Left lung (tissue), 4 donors: ENCODE measurements at regions not wholly inside any gene's neighbourhood (a gene's known extent, or its start where the extent isn't known, plus 50 kb on each side); places are given as distances from the start of the nearest gene placed in this dataset.
A peak's percentile ranks its signal among the peaks of the same experiment; 100 is the strongest.

Source experiments
- ATAC-seq: fragments of 200-7000 bp; cut with Tn5 transposase; one replicate; pipeline ENCODE4 v1.9.1; 2020; ENCODE audit warnings: moderate library complexity
- DNase-seq, 4 donors: peaks; one replicate each; pipeline ENCODE4 v3.0.0-alpha.2; 2013 to 2020
- H3K27ac ChIP-seq, 2 donors: fragments of 200-600 bp; sonication (generic) in 1 of 2; one replicate each; pipeline versions ENCODE4 v1.5.0 to v1.8.0; 2020 to 2021
- H3K27me3 ChIP-seq, 2 donors: fragments of 200-600 bp; sonication (generic) in 1 of 2; one replicate each; pipeline versions ENCODE4 v1.5.0 to v1.8.0; 2020 to 2021
- H3K36me3 ChIP-seq, 2 donors: fragments of 200-600 bp; sonication (generic) in 1 of 2; one replicate each; pipeline versions ENCODE4 v1.5.0 to v1.8.0; 2020 to 2021
- H3K4me1 ChIP-seq, 2 donors: fragments of 200-600 bp; one replicate each; pipeline ENCODE4 v1.8.0; 2021
- H3K4me3 ChIP-seq, 2 donors: fragments of 200-600 bp; sonication (generic) in 1 of 2; one replicate each; pipeline versions ENCODE4 v1.5.0 to v1.8.0; 2020 to 2021; ENCODE audit warnings: mild to moderate bottlenecking in 1 of 2
- H3K9me3 ChIP-seq, 2 donors: fragments of 200-600 bp; sonication (generic) in 1 of 2; one replicate each; pipeline versions ENCODE4 v1.5.0 to v1.8.0; 2020 to 2021
- CTCF ChIP-seq, 2 donors: fragments of 200-600 bp; sonication (generic) in 1 of 2; IDR thresholded peaks; one replicate each; pipeline versions ENCODE4 v1.5.0 to v1.8.0; 2021; ENCODE audit warnings: antibody characterized with exemption in 2 of 2
- intact Hi-C, 2 donors: fragments of 100-400 bp; cut with DNase I; formaldehyde crosslinking; loops; one replicate each; pipeline versions ENCODE4 v1.11.2 to v1.14.2; 2022
- donor health status: DM: no; HTN: yes; CAD: no.
- donor health status: DM: no; HTN: no; CAD: no.

- no peak for TF ChIP-seq CTCF (IDR thresholded peaks at IDR 0.05)
- H3K27me3 ChIP-seq = no peaks in the 10 kb centered on the region
Measured at GRCh38 chr9:115360122-115360521, 242.2 kb upstream of the TNC start.

GRCh38 chr9:115362101-115362500, 244.1 kb upstream of the TNC start:
- Histone ChIP-seq H3K4me3 (no peak overlapping the region), H3K4me1 (no peaks in the 10 kb centered on the region), H3K27me3 (no peaks in the 10 kb centered on the region), H3K9me3 (no peaks in the 10 kb centered on the region), H3K36me3 (no peaks in the 10 kb centered on the region), H3K27ac (no peak overlapping the region)
- intact Hi-C loops = no loop called here
- DNase-seq (peak in 1 of 4 donors; percentile 18), ATAC-seq (no peak)
- no peak for TF ChIP-seq CTCF (IDR thresholded peaks at IDR 0.05)

More at GRCh38 chr9:115360122-115360521, 242.2 kb upstream of the TNC start:
- H3K4me3 ChIP-seq = no peak overlapping the region
- ATAC-seq (no peak), DNase-seq (no peak)
- no peaks in the 10 kb centered on the region for H3K4me1 ChIP-seq
- no peaks in the 10 kb centered on the region for H3K36me3 ChIP-seq
- no peak overlapping the region for H3K27ac ChIP-seq
- intact Hi-C loops = no loop called here
- H3K9me3 ChIP-seq = no peaks in the 10 kb centered on the region

- Histone ChIP-seq H3K27ac (no peak overlapping the region), H3K4me1 (no peaks in the 10 kb centered on the region), H3K27me3 (no peaks in the 10 kb centered on the region), H3K9me3 (no peaks in the 10 kb centered on the region), H3K36me3 (no peaks in the 10 kb centered on the region), H3K4me3 (no peak overlapping the region)
- DNase-seq (no peak), ATAC-seq (no peak)
- intact Hi-C loops = no loop called here
- no peak for TF ChIP-seq CTCF (IDR thresholded peaks at IDR 0.05)
Measured at GRCh38 chr9:115362640-115363039, 244.7 kb upstream of the TNC start.

GRCh38 chr9:115364991-115365390, 247.0 kb upstream of the TNC start:
- TF ChIP-seq CTCF (IDR thresholded peaks at IDR 0.05) = no peak
- no peak overlapping the region for H3K4me3 ChIP-seq
- no peak for DNase-seq
- no peaks in the 10 kb centered on the region for H3K4me1 ChIP-seq
- no peak for ATAC-seq
- no peaks in the 10 kb centered on the region for H3K36me3 ChIP-seq
- no peak overlapping the region for H3K27ac ChIP-seq
- intact Hi-C loops = no loop called here
- H3K9me3 ChIP-seq = no peaks in the 10 kb centered on the region
- H3K27me3 ChIP-seq = no peaks in the 10 kb centered on the region

GRCh38 chr9:115367321-115367720, 249.4 kb upstream of the TNC start:
- DNase-seq = no peak
- intact Hi-C loops = no loop called here
- Histone ChIP-seq H3K9me3 (no peaks in the 10 kb centered on the region), H3K36me3 (no peaks in the 10 kb centered on the region), H3K27me3 (no peaks in the 10 kb centered on the region), H3K4me1 (no peaks in the 10 kb centered on the region), H3K4me3 (no peak overlapping the region), H3K27ac (no peak overlapping the region)
- no peak for TF ChIP-seq CTCF (IDR thresholded peaks at IDR 0.05)
- no peak for ATAC-seq
